ENCODE measurements at regions not wholly inside any gene's neighbourhood (a gene's known extent, or its start where the extent isn't known, plus 50 kb on each side); places are given as distances from the start of the nearest gene placed in this dataset.

GRCh38 chr22:47230741-47231140 is 468.3 kb downstream of the TBC1D22A start:
- TF ChIP-seq CTCF (IDR thresholded peaks at IDR 0.05) (no peak), POLR2A (IDR thresholded peaks at IDR 0.05) (no peak)

Data from heart left ventricle (tissue), 13 donors.